Prostate gland (tissue), 2 donors: ENCODE measurements at regions not wholly inside any gene's neighbourhood (a gene's known extent, or its start where the extent isn't known, plus 50 kb on each side); places are given as distances from the start of the nearest gene placed in this dataset.

Experiments
- CTCF ChIP-seq, 4 experiments: fragments of 200-600 bp in 2 of 4; fragments of 450-650 bp in 2 of 4; sonication (generic) in 2 of 4; IDR thresholded peaks; 1 replicate in 3 of 4; 2 replicates in 1 of 4; pipeline ENCODE4 v1.5.1; 2016 to 2019; ENCODE audit warnings: antibody characterized with exemption in 4 of 4, mild to moderate bottlenecking in 2 of 4, moderate library complexity in 2 of 4
- POLR2A ChIP-seq: fragments of 450-650 bp; IDR thresholded peaks from one replicate; pipeline ENCODE4 v1.6.1; 2016; ENCODE audit warnings: antibody characterized with exemption, mild to moderate bottlenecking

GRCh38 chr14:23887536-23887935 is 66.0 kb upstream of the DHRS4 start:
- TF ChIP-seq POLR2A (no peak), CTCF (IDR thresholded peaks at IDR 0.05) (no peak)
